Kidney capillary endothelial cell (primary cell): ENCODE measurements at regions not wholly inside any gene's neighbourhood (a gene's known extent, or its start where the extent isn't known, plus 50 kb on each side); places are given as distances from the start of the nearest gene placed in this dataset.
"Not testable (repeated sequence)": the region's sequence is repeated elsewhere in the genome, so short reads cannot be mapped to it uniquely, and the experiment has no call there.

ENCODE experiments used
- DNase-seq: peaks from one replicate; pipeline ENCODE4 v3.0.0-alpha.2; 2018; ENCODE audit warnings: low spot score

DNA sequence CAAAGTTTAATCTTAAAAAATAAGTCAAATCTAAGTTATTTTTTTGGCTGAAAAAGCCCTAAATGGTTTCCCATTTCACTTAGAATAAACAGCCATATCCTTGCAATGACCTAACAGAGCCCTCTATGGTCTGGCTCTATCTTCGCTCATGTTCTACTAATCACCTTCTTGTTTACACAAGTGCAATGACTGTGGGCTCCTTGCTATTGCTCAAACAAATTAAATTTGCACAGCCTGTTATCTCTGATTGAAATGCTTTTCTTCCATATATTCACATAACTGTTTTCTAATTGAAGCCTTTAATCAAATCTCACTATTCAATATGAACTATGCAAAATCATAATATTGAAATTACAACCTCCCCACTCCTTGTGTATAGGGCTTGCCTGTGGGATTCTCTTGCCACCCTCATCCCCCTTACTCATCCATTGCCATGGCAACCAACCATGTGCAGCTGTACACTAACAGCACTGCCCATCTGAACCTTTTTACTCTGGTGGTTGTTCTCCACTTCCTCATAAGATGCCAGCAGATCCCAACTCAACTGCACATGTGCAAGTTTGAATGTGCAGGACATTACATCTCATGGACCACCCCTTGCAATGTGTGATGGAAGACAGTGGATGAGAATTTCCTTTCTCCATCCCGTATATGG is 1083.2 kb downstream of the SOCS6 start:
- no peak for DNase-seq

DNA sequence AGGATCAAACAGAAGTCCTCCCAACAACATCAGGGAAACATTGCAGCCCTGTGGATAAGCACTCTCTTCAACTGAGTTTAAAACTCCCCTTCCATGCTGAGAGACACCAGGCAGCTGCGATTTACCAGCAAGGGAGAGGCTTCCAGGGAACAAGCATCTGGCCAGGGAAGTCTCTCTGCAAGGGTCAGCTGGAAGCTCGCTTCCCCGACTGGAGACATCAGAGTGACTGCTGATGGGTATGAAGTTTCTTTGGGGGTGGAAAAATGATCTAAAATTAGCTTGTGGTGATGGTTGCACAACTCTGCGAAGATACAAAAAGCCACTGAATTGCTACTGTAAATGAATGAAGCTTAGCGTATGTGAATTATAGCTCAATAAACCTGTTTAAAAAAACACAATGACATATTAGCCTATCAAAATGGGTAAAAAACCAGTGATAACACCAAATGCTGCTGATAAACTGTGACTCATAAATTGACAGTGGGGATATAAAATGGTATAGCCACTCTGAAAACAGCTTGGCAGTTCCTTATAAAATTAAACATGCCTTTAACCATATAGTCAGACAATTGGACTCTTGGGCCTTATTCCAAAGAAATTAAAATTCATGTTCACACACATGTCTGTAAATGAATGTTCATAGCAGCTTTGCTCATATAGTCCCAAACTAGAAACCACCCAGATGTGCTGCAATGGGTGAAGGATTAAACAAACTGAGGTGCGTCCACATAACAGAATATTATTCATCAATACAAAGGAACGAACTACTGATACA is 1082.0 kb downstream of the SOCS6 start:
- DNase-seq, result no peak

- no peak for DNase-seq
Measured at GRCh38 chr18:71370095-71370494, 1081.2 kb downstream of the SOCS6 start.

DNA sequence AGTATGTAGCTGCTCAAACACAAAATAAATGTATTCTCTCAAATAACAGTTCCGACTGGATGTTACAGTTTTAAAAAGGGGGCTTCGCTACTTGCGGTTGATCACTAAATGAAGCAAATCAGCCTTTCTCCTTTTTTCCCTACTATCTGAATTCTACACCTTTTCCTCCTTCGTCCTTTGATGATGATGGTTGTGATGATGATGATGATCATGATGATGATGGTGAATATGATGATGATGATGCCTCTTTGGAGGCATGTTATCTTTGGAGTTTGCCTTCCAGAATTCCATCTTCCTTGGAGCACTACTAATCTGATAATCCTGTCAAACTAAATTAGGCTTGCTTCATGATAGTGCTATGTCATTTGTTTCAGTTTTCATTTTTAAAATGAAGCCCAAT is 1073.3 kb downstream of the SOCS6 start:
- no peak for DNase-seq

DNA sequence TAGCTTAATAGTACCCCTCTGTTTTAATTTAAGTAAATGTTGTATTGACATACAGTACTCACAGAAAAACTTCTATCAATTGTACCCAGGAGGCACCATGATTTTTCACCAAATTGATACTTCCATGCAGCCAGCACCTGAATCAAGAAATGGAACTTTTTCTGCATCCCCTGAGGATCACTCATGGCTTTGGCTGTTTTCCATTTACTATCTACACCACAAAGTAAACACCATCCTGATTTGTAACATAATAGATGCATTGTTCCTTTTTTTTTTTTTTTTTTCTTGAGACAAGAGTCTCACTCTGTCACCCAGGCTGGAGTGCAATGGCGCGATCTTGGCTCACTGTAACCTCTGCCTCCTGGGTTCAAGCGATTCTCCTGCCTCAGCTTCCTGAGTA is 1066.8 kb downstream of the SOCS6 start:
- not testable (repeated sequence) for DNase-seq

- DNase-seq, result no peak
Measured at GRCh38 chr18:71352618-71353017, 1063.8 kb downstream of the SOCS6 start.

- DNase-seq, result no peak
Measured at GRCh38 chr18:71336576-71337210, 1047.8 kb downstream of the SOCS6 start.

DNA sequence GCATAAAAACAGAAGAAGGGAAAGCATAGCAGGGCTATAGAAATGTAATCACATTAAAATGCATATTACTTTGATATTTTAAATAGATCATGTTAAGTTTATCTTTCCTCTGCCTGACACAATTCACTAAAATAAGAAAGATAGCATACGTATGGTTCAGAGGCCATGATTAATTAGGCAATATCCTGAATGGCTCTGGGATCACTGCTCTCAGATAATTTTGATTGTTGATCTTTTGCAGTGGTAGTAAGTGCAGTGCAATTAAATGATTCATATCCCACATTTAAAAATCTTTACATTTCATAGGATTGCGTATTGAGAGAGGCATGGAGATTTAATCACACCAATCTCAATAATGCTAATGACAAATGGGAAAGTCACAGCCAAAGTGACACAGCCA is 1040.7 kb downstream of the SOCS6 start:
- DNase-seq, result no peak

DNA sequence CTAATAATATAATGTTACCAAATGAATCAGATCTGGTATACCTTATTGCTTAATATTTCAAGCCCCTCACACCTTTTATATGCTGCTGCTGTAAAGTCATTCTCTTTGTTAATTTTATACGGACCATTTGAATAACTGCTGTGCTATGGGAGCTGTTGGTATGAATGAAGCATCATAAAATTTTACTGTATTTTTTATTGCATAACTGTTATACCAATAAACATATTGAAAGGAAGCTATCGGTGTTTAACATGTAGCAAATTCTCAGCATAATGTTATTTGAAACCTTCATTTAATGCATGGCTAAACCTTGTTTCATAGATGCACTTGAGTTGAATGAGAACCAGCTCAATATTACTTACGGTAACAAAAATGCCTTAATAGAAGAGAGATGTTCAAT is 1040.3 kb downstream of the SOCS6 start:
- DNase-seq, result no peak

DNA sequence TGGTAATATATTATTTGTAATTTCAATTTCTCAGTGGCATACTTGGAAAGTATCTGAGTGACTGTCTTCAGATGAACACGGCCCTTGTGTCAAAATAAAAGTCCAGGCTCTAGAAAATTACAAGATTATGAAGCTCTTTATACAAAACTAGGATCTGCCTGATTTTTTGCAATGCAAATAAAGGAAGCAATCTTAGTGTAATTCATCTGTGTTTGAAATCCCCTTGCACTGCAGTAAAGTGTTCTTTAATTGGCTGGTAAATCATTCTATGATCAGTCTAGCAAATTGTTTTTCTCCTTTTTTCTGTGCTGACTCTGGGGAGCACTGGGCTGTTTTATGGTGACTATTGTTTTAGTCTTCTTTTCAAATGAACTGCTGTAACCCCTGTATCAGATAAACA is 1039.0 kb downstream of the SOCS6 start:
- DNase-seq, result no peak

DNA sequence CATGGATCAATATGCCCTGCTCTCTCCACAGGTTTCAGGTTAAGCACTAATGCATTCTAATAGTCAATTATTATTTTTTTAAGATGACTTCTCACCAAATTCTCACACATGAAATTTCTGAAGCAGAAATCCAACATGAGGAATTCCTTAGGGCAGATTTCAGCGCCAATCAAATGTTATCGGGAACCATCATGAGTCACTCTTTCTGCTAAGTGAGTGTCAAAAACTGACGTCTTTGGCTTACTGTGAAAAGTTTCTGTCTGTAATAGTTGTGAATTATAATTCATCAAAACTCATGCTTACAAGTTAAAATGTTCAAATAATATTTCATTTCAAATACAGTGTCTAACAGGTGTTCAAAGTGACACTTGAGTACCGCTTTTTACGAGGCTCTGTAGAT is 1038.6 kb downstream of the SOCS6 start:
- DNase-seq, result no peak

- DNase-seq, result no peak
Measured at GRCh38 chr18:71326826-71327225, 1038.0 kb downstream of the SOCS6 start.

DNA sequence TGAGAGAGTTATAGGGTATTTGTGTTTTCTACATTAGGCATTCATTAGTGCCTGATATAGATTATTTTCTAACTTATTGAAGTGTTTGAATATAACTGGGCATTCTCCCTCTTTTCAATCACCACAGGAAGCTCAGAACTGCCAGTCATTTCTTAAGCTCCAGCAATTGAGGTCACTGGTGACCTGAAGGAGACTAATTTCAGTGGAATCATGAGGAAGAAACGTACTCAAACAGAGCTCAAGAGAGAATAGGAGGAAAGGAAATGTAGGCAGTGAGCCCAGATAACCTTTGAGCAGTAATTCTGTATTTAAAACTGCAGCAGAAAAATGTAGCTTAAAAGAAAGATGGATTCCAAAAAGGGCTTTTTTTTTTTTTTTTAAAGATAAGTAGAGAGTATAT is 1035.5 kb downstream of the SOCS6 start:
- no peak for DNase-seq

DNA sequence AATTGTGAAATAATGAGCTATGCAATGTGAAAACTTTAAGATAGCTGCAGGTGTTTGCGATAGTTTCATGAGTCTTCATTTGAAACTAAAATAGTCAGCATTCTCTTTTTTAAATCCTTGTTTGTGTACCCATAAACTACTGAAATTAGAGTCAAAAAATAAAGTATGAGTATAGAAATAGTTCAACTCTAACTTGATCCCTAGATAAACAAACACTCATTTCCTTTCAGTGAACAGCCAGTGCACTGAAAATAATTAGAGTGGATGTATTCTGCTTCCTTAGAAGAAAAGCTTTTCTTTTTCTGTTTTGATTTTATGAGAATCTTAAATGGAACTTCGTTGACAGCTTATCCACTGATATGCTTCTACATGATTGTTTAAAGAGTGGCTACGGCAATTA is 1033.4 kb downstream of the SOCS6 start:
- DNase-seq, result no peak

- no peak for DNase-seq
Measured at GRCh38 chr18:71321319-71321718, 1032.5 kb downstream of the SOCS6 start.

- no peak for DNase-seq
Measured at GRCh38 chr18:71304856-71305255, 1016.0 kb downstream of the SOCS6 start.

- DNase-seq, result not testable (repeated sequence)
Measured at GRCh38 chr18:71303743-71304142, 1014.9 kb downstream of the SOCS6 start.

GRCh38 chr18:71301596-71301995 is 1012.8 kb downstream of the SOCS6 start:
- DNase-seq, result no peak

GRCh38 chr18:71294201-71294600 is 1005.4 kb downstream of the SOCS6 start:
- DNase-seq, result not testable (repeated sequence)

- DNase-seq, result no peak
Measured at GRCh38 chr18:71293322-71293721, 1004.5 kb downstream of the SOCS6 start.

GRCh38 chr18:71287268-71287667 is 998.4 kb downstream of the SOCS6 start:
- no peak for DNase-seq

DNA sequence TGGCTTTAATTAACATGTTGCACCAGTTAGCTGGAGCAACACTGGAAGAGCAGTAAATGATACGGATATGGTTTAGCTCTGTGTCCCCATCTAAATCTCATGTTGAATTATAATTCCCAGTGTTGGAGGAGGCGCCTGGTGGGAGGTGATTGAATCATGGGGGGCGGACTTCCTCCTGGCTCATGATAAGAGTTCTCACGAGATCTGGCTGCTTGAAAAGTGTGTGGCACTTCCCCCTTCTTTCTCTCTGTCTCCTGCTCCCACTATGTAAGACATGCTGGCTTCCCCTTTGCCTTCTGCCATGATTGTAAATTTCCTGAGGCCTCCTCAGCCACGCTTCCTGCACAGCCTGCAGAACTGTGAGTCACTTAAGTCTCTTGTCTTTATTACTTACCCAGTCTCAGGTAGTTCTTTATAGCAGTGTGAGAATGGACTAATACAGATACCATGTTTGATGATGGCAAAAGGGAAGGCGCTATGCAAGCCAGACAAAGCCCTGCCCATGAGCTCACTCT is 963.6 kb downstream of the SOCS6 start:
- peak; percentile 62 for DNase-seq

GRCh38 chr18:71250191-71250590 is 961.3 kb downstream of the SOCS6 start:
- peak; percentile 51 for DNase-seq
